HG02981 (cell line): ENCODE measurements at regions not wholly inside any gene's neighbourhood (a gene's known extent, or its start where the extent isn't known, plus 50 kb on each side); places are given as distances from the start of the nearest gene placed in this dataset.
A peak's percentile ranks its signal among the peaks of the same experiment; 100 is the strongest.
"Not testable (repeated sequence)": the region's sequence is repeated elsewhere in the genome, so short reads cannot be mapped to it uniquely, and the experiment has no call there.

ENCODE experiments used
- ATAC-seq: cut with Tn5 transposase; IDR thresholded peaks from one replicate; pipeline ENCODE4 v1.9.1; 2021; ENCODE audit warnings: mild to moderate bottlenecking, moderate library complexity; ENCODE audit not compliant: unreplicated experiment

- ATAC-seq, result no peak
These were observed 239.1 kb upstream of the ARID2 start for GRCh38 chr12:45490232-45490881.

- ATAC-seq, result no peak
These were observed 235.2 kb upstream of the ARID2 start for GRCh38 chr12:45494279-45494678.

- ATAC-seq, result no peak
These were observed 230.9 kb upstream of the ARID2 start for GRCh38 chr12:45498645-45499044.

- no peak for ATAC-seq
These were observed 226.9 kb upstream of the ARID2 start for GRCh38 chr12:45502481-45503128.

GRCh38 chr12:45503899-45504298 lies 225.6 kb upstream of the ARID2 start:
- ATAC-seq, result no peak

- ATAC-seq, result no peak
These were observed 225.0 kb upstream of the ARID2 start for GRCh38 chr12:45504316-45505010.

GRCh38 chr12:45509187-45509586 lies 220.3 kb upstream of the ARID2 start:
- no peak for ATAC-seq

GRCh38 chr12:45509621-45510020 lies 219.9 kb upstream of the ARID2 start:
- no peak for ATAC-seq

- no peak for ATAC-seq
These were observed 212.1 kb upstream of the ARID2 start for GRCh38 chr12:45517381-45517780.

GRCh38 chr12:45518291-45519235 lies 210.9 kb upstream of the ARID2 start:
- no peak for ATAC-seq

- no peak for ATAC-seq
These were observed 207.3 kb upstream of the ARID2 start for GRCh38 chr12:45522227-45522626.

GRCh38 chr12:45526823-45527222 lies 202.7 kb upstream of the ARID2 start:
- ATAC-seq, result not testable (repeated sequence)

GRCh38 chr12:45532113-45532512 lies 197.4 kb upstream of the ARID2 start:
- ATAC-seq, result no peak

- ATAC-seq, result no peak
These were observed 193.8 kb upstream of the ARID2 start for GRCh38 chr12:45535610-45536180.

- no peak for ATAC-seq
These were observed 193.2 kb upstream of the ARID2 start for GRCh38 chr12:45536284-45536683.

GRCh38 chr12:45540661-45541341 lies 188.7 kb upstream of the ARID2 start:
- no peak for ATAC-seq

GRCh38 chr12:45543887-45544286 lies 185.6 kb upstream of the ARID2 start:
- peak; percentile 91 for ATAC-seq

- ATAC-seq, result no peak
These were observed 183.0 kb upstream of the ARID2 start for GRCh38 chr12:45546545-45546944.

GRCh38 chr12:45547132-45547531 lies 182.4 kb upstream of the ARID2 start:
- no peak for ATAC-seq

GRCh38 chr12:45547822-45548221 lies 181.7 kb upstream of the ARID2 start:
- ATAC-seq, result no peak
